IMR-90 (cell line): ENCODE measurements at regions not wholly inside any gene's neighbourhood (a gene's known extent, or its start where the extent isn't known, plus 50 kb on each side); places are given as distances from the start of the nearest gene placed in this dataset.

Experiments
- ATAC-seq: fragments of 200-7000 bp; cut with Tn5 transposase; 2 replicates; pipeline ENCODE4 v1.9.1; 2020; ENCODE audit warnings: low read depth, mild to moderate bottlenecking, moderate library complexity
- BruUV-seq: library from RNA; stranded (reverse); fragments of 400-500 nt; replicated peaks from 2 replicates; lab custom pipeline; 2021; lab: Mats Ljungman, UMichigan
- CTCF ChIA-PET: fragments of 300-600 bp; formaldehyde crosslinking; extraction: SDS; loops from one replicate; lab custom pipeline; 2021; ENCODE audit warnings: antibody characterized with exemption; lab: Yijun Ruan, JAX
- POLR2A ChIA-PET: fragments of 300-600 bp; sonication (Branson Sonifier 250); formaldehyde crosslinking; loops from one replicate; lab custom pipeline; 2022; ENCODE audit warnings: antibody characterized with exemption; ENCODE audit not compliant: unreplicated experiment; lab: Charles Lee
- DNase-seq: peaks from one replicate; pipeline ENCODE4 v3.0.0; 2013
- H2AFZ ChIP-seq: replicated peaks from 2 replicates; pipeline ENCODE3; 2013; ENCODE audit warnings: low read length, mild to moderate bottlenecking; ENCODE audit not compliant: poor library complexity
- H2AK5ac ChIP-seq: 2 replicates; pipeline ENCODE4 v1.6.1; 2013; ENCODE audit warnings: low read depth, low read length, inconsistent platforms
- H2AK9ac ChIP-seq: replicated peaks from 2 replicates; pipeline ENCODE3; 2013; ENCODE audit warnings: mild to moderate bottlenecking, low read depth, low read length, moderate library complexity; ENCODE audit not compliant: poor library complexity
- H2BK120ac ChIP-seq: 2 replicates; pipeline ENCODE4 v1.6.1; 2013; ENCODE audit warnings: low read depth, low read length, inconsistent platforms
- H2BK15ac ChIP-seq: 3 replicates; pipeline ENCODE4 v1.6.1; 2013; ENCODE audit warnings: low read depth, low read length, inconsistent platforms
- H2BK20ac ChIP-seq: 2 replicates; pipeline ENCODE4 v1.6.1; 2013; ENCODE audit warnings: low read depth, mild to moderate bottlenecking, inconsistent platforms, low read length, moderate library complexity
- H2BK5ac ChIP-seq: 2 replicates; pipeline ENCODE4 v1.6.1; 2013; ENCODE audit warnings: mild to moderate bottlenecking, low read depth, low read length, inconsistent platforms; ENCODE audit not compliant: poor library complexity, severe bottlenecking
- H3K14ac ChIP-seq: replicated peaks from 2 replicates; pipeline ENCODE4 v1.6.1; 2013; ENCODE audit warnings: low read depth, low read length, inconsistent platforms
- H3K18ac ChIP-seq: 2 replicates; pipeline ENCODE4 v1.6.1; 2013; ENCODE audit warnings: low read depth, low read length, control low read depth
- H3K23ac ChIP-seq: 2 replicates; pipeline ENCODE4 v1.6.1; 2013; ENCODE audit warnings: low read depth, low read length, inconsistent platforms
- H3K27ac ChIP-seq: 2 replicates; pipeline ENCODE4 v1.5.1; 2013; ENCODE audit warnings: mild to moderate bottlenecking, control low read depth, low read length; ENCODE audit not compliant: insufficient read depth
- H3K27me3 ChIP-seq: 2 replicates; pipeline ENCODE4 v1.6.1; 2013; ENCODE audit warnings: low read length; ENCODE audit not compliant: control insufficient read depth, insufficient read depth
- H3K36me3 ChIP-seq: 2 replicates; pipeline ENCODE4 v1.6.1; 2013; ENCODE audit warnings: low read length, mixed read lengths; ENCODE audit not compliant: control insufficient read depth, insufficient read depth
- H3K4ac ChIP-seq: 2 replicates; pipeline ENCODE4 v1.6.1; 2013; ENCODE audit warnings: low read depth, low read length, inconsistent platforms
- H3K4me1 ChIP-seq: 2 replicates; pipeline ENCODE4 v1.6.1; 2013; ENCODE audit warnings: low read length, mixed read lengths; ENCODE audit not compliant: control insufficient read depth, insufficient read depth
- H3K4me2 ChIP-seq: 2 replicates; pipeline ENCODE4 v1.6.1; 2013; ENCODE audit warnings: low read depth, mild to moderate bottlenecking, control low read depth, low read length, moderate library complexity
- H3K4me3 ChIP-seq: 2 replicates; pipeline ENCODE4 v1.5.1; 2013; ENCODE audit warnings: low read depth, mild to moderate bottlenecking, control low read depth, low read length, moderate library complexity; ENCODE audit not compliant: insufficient read depth
- H3K56ac ChIP-seq: 2 replicates; pipeline ENCODE4 v1.6.1; 2013; ENCODE audit warnings: low read length, inconsistent platforms; ENCODE audit not compliant: insufficient read depth; ENCODE audit errors: extremely low read depth
- H3K79me1 ChIP-seq, 2 experiments: 2 replicates each; pipeline ENCODE4 v1.6.1; 2013; ENCODE audit warnings: low read length in 2 of 2, inconsistent platforms in 1 of 2, low read depth in 1 of 2
- H3K9ac ChIP-seq: 2 replicates; pipeline ENCODE4 v1.6.1; 2013; ENCODE audit warnings: low read depth, low read length, control low read depth
- H3K9me1 ChIP-seq: 2 replicates; pipeline ENCODE4 v1.6.1; 2013; ENCODE audit warnings: low read length, inconsistent platforms; ENCODE audit not compliant: insufficient read depth
- H3K9me3 ChIP-seq: 2 replicates; pipeline ENCODE4 v1.6.1; 2013; ENCODE audit warnings: low read length; ENCODE audit not compliant: control insufficient read depth, insufficient read depth
- H4K20me1 ChIP-seq: 2 replicates; pipeline ENCODE4 v1.6.1; 2013; ENCODE audit warnings: low read length, inconsistent platforms; ENCODE audit not compliant: insufficient read depth
- H4K5ac ChIP-seq: 2 replicates; pipeline ENCODE4 v1.6.1; 2013; ENCODE audit warnings: mild to moderate bottlenecking, low read depth, low read length, control low read depth
- H4K8ac ChIP-seq, 2 experiments: 2 replicates each; pipeline ENCODE4 v1.6.1; 2013; ENCODE audit warnings: low read depth in 2 of 2, low read length in 2 of 2, control low read depth in 1 of 2, inconsistent platforms in 1 of 2
- H4K91ac ChIP-seq: 2 replicates; pipeline ENCODE4 v1.6.1; 2013; ENCODE audit warnings: low read depth, low read length, inconsistent platforms; ENCODE audit not compliant: insufficient read depth
- CEBPB ChIP-seq: IDR thresholded peaks from 2 replicates; pipeline ENCODE4 v1.6.1; 2012; ENCODE audit warnings: low read depth, low read length, improper control_type of control experiment
- WGBS, 2 experiments: methylation state at CpG; one replicate each; pipeline versions ENCODE4 v1.1.5 to v1.1.7; 2013; ENCODE audit warnings: missing lambda C conversion rate in 2 of 2; ENCODE audit not compliant: insufficient read length in 1 of 2; ENCODE audit errors: extremely low coverage in 2 of 2; 5-methylcytosine and 5-hydroxymethylcytosine counted together
- dilution Hi-C: fragments of 300-500 bp; cut with HindIII; formaldehyde crosslinking; loops from one replicate; pipeline ENCODE4 v1.14.3; 2018; ENCODE audit warnings: low sequenced_read_pairs; ENCODE audit not compliant: unreplicated experiment
- in situ Hi-C: fragments of 300-500 bp; cut with MboI; formaldehyde crosslinking; loops from 3 replicates; pipeline ENCODE4 v1.14.3; 2019; ENCODE audit warnings: low sequenced_read_pairs, inconsistent platforms, mixed read lengths
- intact Hi-C: fragments of 100-400 bp; cut with micrococcal nuclease; formaldehyde crosslinking; loops from 2 replicates; pipeline ENCODE4 v1.10.0; 2022
- TF ChIP-seq, protein P1 (sequence below): fragments of 150-350 bp; IDR thresholded peaks from 2 replicates; pipeline ENCODE4 v1.6.1; 2017; ENCODE audit warnings: mild to moderate bottlenecking, antibody characterized with exemption, low read length, low read depth

GRCh38 chr2:4967206-4967605 lies 725.0 kb upstream of the SOX11 start:
- Histone ChIP-seq H3K4me1 (no peaks in the 10 kb centered on the region), H2BK15ac (no peak overlapping the region), H2AK5ac (no peak overlapping the region), H4K91ac (no peak overlapping the region), H3K56ac (no peak overlapping the region), H3K27me3 (no peaks in the 10 kb centered on the region), H4K5ac (no peak overlapping the region), H3K9me1 (no peaks in the 10 kb centered on the region), H3K18ac (no peak overlapping the region), H3K4ac (no peak overlapping the region), H3K36me3 (no peaks in the 10 kb centered on the region), H3K27ac (no peak overlapping the region), H3K14ac (no peak overlapping the region), H3K4me3 (no peak overlapping the region), H2AFZ (no peak overlapping the region), H3K23ac (no peak overlapping the region), H3K9me3 (peaks cover 21% of the 10 kb centered on the region), H2AK9ac (no peak overlapping the region), H2BK120ac (no peak overlapping the region), H3K79me1 (no peaks in the 10 kb centered on the region), H2BK5ac (no peak overlapping the region), H4K20me1 (no peaks in the 10 kb centered on the region), H4K8ac (no peak overlapping the region), H3K9ac (no peak overlapping the region), H2BK20ac (no peak overlapping the region), H3K4me2 (no peak overlapping the region)
- dilution Hi-C loops: no loop called here
- ChIA-PET CTCF (no interaction called here), POLR2A (no interaction called here)
- intact Hi-C loops: no loop called here
- BruUV-seq: no TSS peak
- no peak for DNase-seq
- no peak for TF ChIP-seq CEBPB
- TF ChIP-seq, protein P1, sequence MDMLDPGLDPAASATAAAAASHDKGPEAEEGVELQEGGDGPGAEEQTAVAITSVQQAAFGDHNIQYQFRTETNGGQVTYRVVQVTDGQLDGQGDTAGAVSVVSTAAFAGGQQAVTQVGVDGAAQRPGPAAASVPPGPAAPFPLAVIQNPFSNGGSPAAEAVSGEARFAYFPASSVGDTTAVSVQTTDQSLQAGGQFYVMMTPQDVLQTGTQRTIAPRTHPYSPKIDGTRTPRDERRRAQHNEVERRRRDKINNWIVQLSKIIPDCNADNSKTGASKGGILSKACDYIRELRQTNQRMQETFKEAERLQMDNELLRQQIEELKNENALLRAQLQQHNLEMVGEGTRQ: no peak
- no CpG with 5 or more reads among the region's 2 CpGs for WGBS, 2 experiments
- no peak for ATAC-seq
- in situ Hi-C loops: no loop called here
